IPS-NIHi11 (cell line): ENCODE measurements at regions not wholly inside any gene's neighbourhood (a gene's known extent, or its start where the extent isn't known, plus 50 kb on each side); places are given as distances from the start of the nearest gene placed in this dataset.

Experiments used
- DNase-seq: peaks from one replicate; pipeline ENCODE4 v3.0.0; 2012; ENCODE audit warnings: mixed read lengths, low spot score

DNA sequence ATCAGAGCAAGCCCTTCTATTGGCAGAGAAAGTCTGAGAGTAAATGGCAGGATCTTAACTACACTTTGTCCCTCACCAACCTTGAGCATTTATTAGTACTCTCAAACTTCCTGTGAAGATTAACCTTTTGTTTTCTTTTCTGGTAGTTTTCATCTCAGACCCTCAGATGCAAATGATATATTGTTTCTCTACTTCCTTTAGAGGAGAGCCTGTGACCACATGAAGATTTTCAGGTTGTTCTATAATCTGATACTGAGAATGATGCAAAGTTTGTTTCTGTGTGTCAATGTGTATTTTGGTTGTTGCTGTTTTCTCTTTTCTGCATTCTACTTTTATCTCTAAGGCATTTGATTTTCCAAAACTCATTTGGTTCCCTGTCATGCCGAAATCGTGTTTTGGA, 165.8 kb upstream of the CYSLTR1 start:
- DNase-seq, result no peak

GRCh38 chrX:78476701-78477100, 149.3 kb upstream of the CYSLTR1 start:
- DNase-seq, result no peak

DNA sequence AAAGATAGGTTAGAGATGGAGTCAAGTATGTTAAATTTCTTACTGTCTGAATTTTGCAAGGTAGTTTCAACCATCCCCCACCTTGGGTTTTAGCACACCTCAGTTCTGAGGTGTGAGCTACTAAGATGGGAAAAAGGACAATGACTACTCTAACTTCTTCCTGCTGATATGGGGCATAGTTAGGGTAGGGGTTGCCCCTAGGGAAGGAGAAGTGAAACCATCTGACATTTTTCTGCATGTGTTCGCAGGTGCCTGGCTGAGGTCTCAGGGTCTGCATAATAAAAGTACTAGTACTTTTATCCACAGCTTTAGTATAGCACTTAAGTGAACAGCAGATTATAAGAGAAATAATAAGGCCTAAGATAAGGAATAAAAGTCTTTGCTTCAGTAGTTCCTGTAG, 129.5 kb upstream of the CYSLTR1 start:
- no peak for DNase-seq

GRCh38 chrX:78455901-78456300, 128.5 kb upstream of the CYSLTR1 start:
- DNase-seq, result no peak

- no peak for DNase-seq
These were observed 124.9 kb upstream of the CYSLTR1 start for GRCh38 chrX:78452356-78452755.

- no peak for DNase-seq
These were observed 110.2 kb upstream of the CYSLTR1 start for GRCh38 chrX:78437621-78438020.

DNA sequence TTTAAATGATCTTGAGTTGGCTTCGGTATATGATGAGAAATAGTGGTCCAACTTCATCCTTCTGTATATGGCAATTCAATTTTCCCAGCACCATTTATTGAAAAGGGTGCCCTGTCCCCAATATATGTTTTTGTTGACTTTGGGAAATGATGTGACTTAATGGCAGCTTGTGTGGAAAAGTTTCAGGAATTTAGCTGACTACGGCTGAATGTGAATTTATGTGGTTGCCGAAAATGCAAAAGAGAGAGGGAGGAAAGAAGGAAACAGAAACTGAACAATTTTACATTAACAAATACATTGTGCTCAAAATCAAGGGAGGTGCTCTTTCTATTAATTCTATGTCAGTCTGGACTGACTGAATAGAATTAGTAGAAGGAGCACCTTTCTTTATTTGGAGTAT, 101.8 kb upstream of the CYSLTR1 start:
- DNase-seq, result no peak

- DNase-seq, result no peak
These were observed 61.3 kb upstream of the CYSLTR1 start for GRCh38 chrX:78388663-78389062.

DNA sequence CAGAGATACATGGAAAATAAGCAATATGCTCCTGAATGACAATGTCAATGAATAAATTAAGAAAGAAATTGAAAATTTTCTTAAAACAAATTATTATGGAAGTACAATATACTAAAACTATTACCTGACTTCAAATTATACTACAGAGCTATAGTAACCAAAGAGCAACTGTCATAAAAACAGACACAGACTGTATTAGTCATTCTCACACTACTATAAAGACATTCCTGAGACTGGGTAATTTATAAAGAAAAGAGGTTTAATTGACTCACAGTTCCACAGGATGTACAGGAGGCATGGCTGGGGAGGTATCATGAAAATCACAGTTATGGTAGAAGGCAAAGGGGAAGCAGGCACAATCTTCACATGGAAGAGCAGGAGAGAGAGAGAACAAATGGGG, 60.0 kb upstream of the CYSLTR1 start:
- no peak for DNase-seq

GRCh38 chrX:78384486-78384885, 57.1 kb upstream of the CYSLTR1 start:
- DNase-seq, result no peak

- DNase-seq, result no peak
These were observed 56.2 kb upstream of the CYSLTR1 start for GRCh38 chrX:78383594-78383993.

- DNase-seq, result no peak
These were observed 51.2 kb upstream of the CYSLTR1 start for GRCh38 chrX:78378476-78379115.
